ENCODE measurements at regions not wholly inside any gene's neighbourhood (a gene's known extent, or its start where the extent isn't known, plus 50 kb on each side); places are given as distances from the start of the nearest gene placed in this dataset.
"Not testable (repeated sequence)": the region's sequence is repeated elsewhere in the genome, so short reads cannot be mapped to it uniquely, and the experiment has no call there.

DNA sequence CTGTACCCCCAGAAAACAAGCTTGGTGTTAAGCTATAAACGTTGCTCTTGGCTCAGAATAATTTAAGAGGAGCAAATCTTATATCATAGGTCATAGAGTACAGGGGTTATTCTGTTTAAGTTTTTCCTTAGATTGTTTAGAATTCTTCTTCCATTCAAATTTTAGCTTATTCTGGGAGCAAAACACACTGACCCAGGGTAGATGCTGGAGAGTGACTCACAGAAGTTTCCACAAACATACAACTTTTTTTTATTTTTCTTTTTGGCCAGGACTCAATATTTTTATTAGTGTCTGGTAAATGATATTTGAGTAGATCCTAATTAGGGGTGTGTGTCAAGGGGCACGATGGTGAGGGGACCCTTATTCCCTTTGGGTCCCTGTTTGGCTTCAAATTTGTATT lies 71.5 kb upstream of the PSME4 start:
- Histone ChIP-seq H3K9me2 (ENCODE audit: insufficient read depth) (no peaks in the 10 kb centered on the region), H3K9ac (no peak overlapping the region), H3K79me2 (ENCODE audit: insufficient read depth) (no peaks in the 10 kb centered on the region), H3K4me1 (ENCODE audit: insufficient read depth) (peaks cover 11% of the 10 kb centered on the region), H2AFZ (no peak overlapping the region), H4K20me1 (ENCODE audit: insufficient read depth) (no peaks in the 10 kb centered on the region), H3K27me3 (replicated peaks; ENCODE audit: insufficient read depth) (no peaks in the 10 kb centered on the region), H3K4me3 (no peak overlapping the region), H3F3A (ENCODE audit: insufficient read depth) (peaks cover 6% of the 10 kb centered on the region), H3K27ac (no peak overlapping the region), H3K9me3 (ENCODE audit: low read depth) (no peaks in the 10 kb centered on the region), H3K36me3 (ENCODE audit: low read depth) (0 out of 2 replicates have a peak, but pooled peaks cover 3% of the 10 kb centered on the region), H3K4me2 (ENCODE audit: unreplicated experiment) (no peak overlapping the region)
- TF ChIP-seq EZH2 (IDR thresholded peaks at IDR 0.05; ENCODE audit: insufficient read depth, poor library complexity, severe bottlenecking) (no peak), EZH2phosphoT487 (IDR thresholded peaks at IDR 0.05; ENCODE audit: insufficient read depth, low read depth) (no peak)
- DNase-seq, result peak; percentile 42
- in situ Hi-C loops (cut with MboI), result no loop called here
- whole genome bisulfite sequencing, 2 experiments (ENCODE audit: low coverage in 1 of 2, low lambda C conversion rate in 2 of 2, missing lambda C conversion rate in 2 of 2), result 43 to 49% methylated on average over 2 of the region's 2 CpGs

DNA sequence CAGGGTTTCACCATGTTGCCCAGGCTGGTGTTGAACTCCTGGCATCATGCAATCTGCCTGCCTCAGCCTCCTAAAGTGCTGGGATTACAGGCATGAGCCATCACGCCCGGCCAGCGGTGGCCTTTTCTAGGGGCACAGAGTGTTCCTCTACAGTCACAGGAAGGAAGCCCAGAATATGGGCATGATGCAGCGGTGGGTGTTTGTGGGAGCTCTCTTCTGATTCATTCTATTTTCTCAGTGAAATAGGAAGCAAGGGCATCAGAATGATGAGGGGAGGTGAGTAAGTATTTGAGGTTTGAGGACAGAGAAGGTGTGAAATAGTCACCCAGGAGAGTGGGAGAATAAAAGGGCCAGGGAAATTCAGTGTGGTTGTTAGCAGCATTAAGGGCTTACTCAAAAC lies 70.3 kb upstream of the PSME4 start:
- H3K36me3 ChIP-seq (ENCODE audit: low read depth), result 0 out of 2 replicates have a peak, but pooled peaks cover 3% of the 10 kb centered on the region
- no peaks in the 10 kb centered on the region for H3K27me3 ChIP-seq (replicated peaks; ENCODE audit: insufficient read depth)
- WGBS, 2 experiments (ENCODE audit: low coverage in 1 of 2, low lambda C conversion rate in 2 of 2, missing lambda C conversion rate in 2 of 2), result 76 to 79% methylated on average over 4 of the region's 4 CpGs
- H3K79me2 ChIP-seq (ENCODE audit: insufficient read depth), result no peaks in the 10 kb centered on the region
- no peaks in the 10 kb centered on the region for H3K9me2 ChIP-seq (ENCODE audit: insufficient read depth)
- H3K4me1 ChIP-seq (ENCODE audit: insufficient read depth), result peaks cover 5% of the 10 kb centered on the region
- no peak overlapping the region for H3K9ac ChIP-seq
- no peak overlapping the region for H2AFZ ChIP-seq
- H3K9me3 ChIP-seq (ENCODE audit: low read depth), result no peaks in the 10 kb centered on the region
- no peak overlapping the region for H3K4me2 ChIP-seq (ENCODE audit: unreplicated experiment)
- peaks cover 6% of the 10 kb centered on the region for H3F3A ChIP-seq (ENCODE audit: insufficient read depth)
- H4K20me1 ChIP-seq (ENCODE audit: insufficient read depth), result no peaks in the 10 kb centered on the region
- in situ Hi-C loops (cut with MboI), result no loop called here
- DNase-seq, result peak; percentile 43
- no peak overlapping the region for H3K4me3 ChIP-seq
- TF ChIP-seq EZH2 (IDR thresholded peaks at IDR 0.05; ENCODE audit: insufficient read depth, poor library complexity, severe bottlenecking) (no peak), EZH2phosphoT487 (IDR thresholded peaks at IDR 0.05; ENCODE audit: insufficient read depth, low read depth) (no peak)
- H3K27ac ChIP-seq, result no peak overlapping the region

DNA sequence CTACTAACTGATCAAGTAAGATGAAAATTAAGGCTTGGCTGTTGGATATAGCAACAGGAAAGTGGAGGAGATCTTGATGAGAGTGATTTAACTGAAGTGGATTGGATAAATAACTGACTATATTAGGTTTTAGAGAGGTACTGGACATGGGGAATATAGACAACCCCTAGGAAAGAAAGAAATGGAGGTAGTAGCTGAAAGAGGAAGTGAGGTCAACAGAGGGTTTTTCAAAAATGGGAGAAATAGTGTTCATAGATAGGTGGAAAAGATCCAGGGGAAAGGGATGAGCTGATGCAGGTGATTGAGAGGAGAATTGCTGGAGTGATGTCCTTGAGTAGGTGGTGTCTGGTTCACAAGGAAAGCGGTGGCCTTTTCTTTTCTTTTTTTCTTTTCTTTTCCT lies 69.9 kb upstream of the PSME4 start:
- Histone ChIP-seq H3K4me1 (ENCODE audit: insufficient read depth) (peaks cover 5% of the 10 kb centered on the region), H3K4me2 (ENCODE audit: unreplicated experiment) (no peak overlapping the region), H3K9me3 (ENCODE audit: low read depth) (no peaks in the 10 kb centered on the region), H3K9me2 (ENCODE audit: insufficient read depth) (no peaks in the 10 kb centered on the region), H3F3A (ENCODE audit: insufficient read depth) (peaks cover 6% of the 10 kb centered on the region), H2AFZ (no peak overlapping the region), H3K9ac (no peak overlapping the region), H3K79me2 (ENCODE audit: insufficient read depth) (no peaks in the 10 kb centered on the region), H3K4me3 (no peak overlapping the region), H3K27ac (no peak overlapping the region), H4K20me1 (ENCODE audit: insufficient read depth) (no peaks in the 10 kb centered on the region), H3K27me3 (replicated peaks; ENCODE audit: insufficient read depth) (no peaks in the 10 kb centered on the region), H3K36me3 (ENCODE audit: low read depth) (0 out of 2 replicates have a peak, but pooled peaks cover 3% of the 10 kb centered on the region)
- no peak for DNase-seq
- WGBS, 2 experiments (ENCODE audit: low coverage in 1 of 2, low lambda C conversion rate in 2 of 2, missing lambda C conversion rate in 2 of 2), result 100% methylated on average over 1 of the region's 1 CpG
- TF ChIP-seq EZH2 (IDR thresholded peaks at IDR 0.05; ENCODE audit: insufficient read depth, poor library complexity, severe bottlenecking) (no peak), EZH2phosphoT487 (IDR thresholded peaks at IDR 0.05; ENCODE audit: insufficient read depth, low read depth) (no peak)
- in situ Hi-C loops (cut with MboI), result no loop called here

DNA sequence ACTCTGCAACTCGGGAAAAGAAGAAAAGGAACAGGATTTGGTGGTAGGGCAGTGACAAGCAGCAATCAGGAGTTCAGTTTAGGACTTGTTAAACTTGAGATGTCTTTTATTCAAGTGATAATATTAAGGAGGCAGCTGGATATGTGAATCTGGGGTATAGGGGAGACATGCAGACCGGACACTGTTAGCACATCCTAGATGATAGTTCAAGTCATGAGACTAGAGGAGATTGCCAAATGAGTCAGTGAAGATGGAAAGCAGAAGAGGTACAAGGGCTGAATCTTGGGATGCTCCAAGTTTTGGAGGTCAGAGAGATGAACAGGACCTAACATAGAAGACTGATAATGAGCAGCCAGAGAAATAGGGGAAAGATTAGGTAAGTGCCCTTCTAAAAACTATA lies 69.5 kb upstream of the PSME4 start:
- TF ChIP-seq EZH2 (IDR thresholded peaks at IDR 0.05; ENCODE audit: insufficient read depth, poor library complexity, severe bottlenecking), result no peak
- WGBS, 2 experiments (ENCODE audit: low coverage in 1 of 2, low lambda C conversion rate in 2 of 2, missing lambda C conversion rate in 2 of 2), result 79 to 88% methylated on average over 2 of the region's 2 CpGs

DNA sequence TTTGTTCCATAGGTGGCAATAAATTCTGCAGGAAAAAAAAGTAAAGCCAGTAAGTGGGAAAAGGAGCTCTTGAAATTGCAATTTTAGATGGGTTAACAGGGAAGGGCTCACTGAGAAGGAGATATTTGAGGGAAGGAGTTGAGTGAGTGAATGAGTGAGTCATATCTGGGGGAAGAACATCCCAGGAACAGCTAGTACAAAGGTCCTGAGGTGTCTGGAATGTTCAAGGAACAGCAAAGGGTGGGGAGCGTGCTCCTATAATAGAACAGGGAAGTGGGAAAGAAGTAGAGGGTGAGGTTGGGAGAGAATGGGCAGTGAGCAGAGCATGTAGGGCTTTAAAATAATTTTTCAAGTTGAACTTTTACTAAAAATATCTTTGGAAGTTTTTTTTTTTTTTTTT lies 68.0 kb upstream of the PSME4 start:
- no peaks in the 10 kb centered on the region for H3K79me2 ChIP-seq (ENCODE audit: insufficient read depth)
- H4K20me1 ChIP-seq (ENCODE audit: insufficient read depth), result no peaks in the 10 kb centered on the region
- H3K27me3 ChIP-seq (replicated peaks; ENCODE audit: insufficient read depth), result no peaks in the 10 kb centered on the region
- H3K4me3 ChIP-seq, result no peak overlapping the region
- no peaks in the 10 kb centered on the region for H3K9me3 ChIP-seq (ENCODE audit: low read depth)
- no peak overlapping the region for H3K4me2 ChIP-seq (ENCODE audit: unreplicated experiment)
- DNase-seq, result peak; percentile 19
- peaks cover 5% of the 10 kb centered on the region for H3K4me1 ChIP-seq (ENCODE audit: insufficient read depth)
- WGBS, 2 experiments (ENCODE audit: low coverage in 1 of 2, low lambda C conversion rate in 2 of 2, missing lambda C conversion rate in 2 of 2), result 92 to 95% methylated on average over 1 of the region's 1 CpG
- no peaks in the 10 kb centered on the region; the same call in 1 of the 2 replicates for H3F3A ChIP-seq (ENCODE audit: insufficient read depth)
- no peak overlapping the region for H3K9ac ChIP-seq
- H2AFZ ChIP-seq, result no peak overlapping the region
- H3K27ac ChIP-seq, result no peak overlapping the region
- H3K36me3 ChIP-seq (ENCODE audit: low read depth), result no peaks in the 10 kb centered on the region
- TF ChIP-seq EZH2 (IDR thresholded peaks at IDR 0.05; ENCODE audit: insufficient read depth, poor library complexity, severe bottlenecking), result no peak
- no peak for TF ChIP-seq EZH2phosphoT487 (IDR thresholded peaks at IDR 0.05; ENCODE audit: insufficient read depth, low read depth)
- in situ Hi-C loops (cut with MboI), result no loop called here
- H3K9me2 ChIP-seq (ENCODE audit: insufficient read depth), result no peaks in the 10 kb centered on the region

More for the DNA sequence above, 69.5 kb upstream of the PSME4 start:
- Histone ChIP-seq H3K9me2 (ENCODE audit: insufficient read depth) (no peaks in the 10 kb centered on the region), H3K79me2 (ENCODE audit: insufficient read depth) (no peaks in the 10 kb centered on the region), H3K4me2 (ENCODE audit: unreplicated experiment) (no peak overlapping the region), H3K36me3 (ENCODE audit: low read depth) (0 out of 2 replicates have a peak, but pooled peaks cover 1% of the 10 kb centered on the region), H4K20me1 (ENCODE audit: insufficient read depth) (no peaks in the 10 kb centered on the region), H3K27ac (no peak overlapping the region), H3K4me1 (ENCODE audit: insufficient read depth) (peaks cover 5% of the 10 kb centered on the region), H3K27me3 (replicated peaks; ENCODE audit: insufficient read depth) (no peaks in the 10 kb centered on the region), H3F3A (ENCODE audit: insufficient read depth) (peaks cover 6% of the 10 kb centered on the region), H2AFZ (no peak overlapping the region), H3K9ac (no peak overlapping the region), H3K4me3 (no peak overlapping the region), H3K9me3 (ENCODE audit: low read depth) (no peaks in the 10 kb centered on the region)
- in situ Hi-C loops (cut with MboI), result no loop called here
- DNase-seq, result peak; percentile 32

DNA sequence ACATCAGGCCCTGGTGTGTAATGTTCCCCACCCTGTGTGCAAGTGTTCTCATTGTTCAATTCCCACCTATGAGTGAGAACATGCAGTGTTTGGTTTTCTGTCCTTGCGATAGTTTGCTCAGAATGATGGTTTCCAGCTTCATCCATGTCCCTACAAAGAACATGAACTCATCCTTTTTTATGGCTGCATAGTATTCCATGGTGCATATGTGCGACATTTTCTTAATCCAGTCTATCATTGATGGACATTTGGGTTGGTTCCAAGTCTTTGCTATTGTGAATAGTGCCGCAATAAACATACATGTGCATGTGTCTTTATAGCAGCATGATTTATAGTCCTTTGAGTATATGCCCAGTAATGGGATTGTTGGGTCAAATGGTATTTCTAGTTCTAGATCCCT lies 60.5 kb upstream of the PSME4 start:
- in situ Hi-C loops (cut with MboI); H3K4me1 ChIP-seq (ENCODE audit: insufficient read depth); H3K27ac ChIP-seq; H3K4me3 ChIP-seq; H3K9me2 ChIP-seq (ENCODE audit: insufficient read depth); H3K36me3 ChIP-seq (ENCODE audit: low read depth); H3F3A ChIP-seq (ENCODE audit: insufficient read depth); DNase-seq; H2AFZ ChIP-seq; H3K4me2 ChIP-seq (ENCODE audit: unreplicated experiment); H3K79me2 ChIP-seq (ENCODE audit: insufficient read depth); H4K20me1 ChIP-seq (ENCODE audit: insufficient read depth); H3K27me3 ChIP-seq (replicated peaks; ENCODE audit: insufficient read depth); H3K9me3 ChIP-seq (ENCODE audit: low read depth); H3K9ac ChIP-seq: not testable (repeated sequence)
- WGBS, 2 experiments (ENCODE audit: low coverage in 1 of 2, low lambda C conversion rate in 2 of 2, missing lambda C conversion rate in 2 of 2), result 87% methylated on average over 3 of the region's 3 CpGs

All from GM23248 (cell line).